ENCODE measurements at regions not wholly inside any gene's neighbourhood (a gene's known extent, or its start where the extent isn't known, plus 50 kb on each side); places are given as distances from the start of the nearest gene placed in this dataset.
"Not testable (repeated sequence)": the region's sequence is repeated elsewhere in the genome, so short reads cannot be mapped to it uniquely, and the experiment has no call there.

DNA sequence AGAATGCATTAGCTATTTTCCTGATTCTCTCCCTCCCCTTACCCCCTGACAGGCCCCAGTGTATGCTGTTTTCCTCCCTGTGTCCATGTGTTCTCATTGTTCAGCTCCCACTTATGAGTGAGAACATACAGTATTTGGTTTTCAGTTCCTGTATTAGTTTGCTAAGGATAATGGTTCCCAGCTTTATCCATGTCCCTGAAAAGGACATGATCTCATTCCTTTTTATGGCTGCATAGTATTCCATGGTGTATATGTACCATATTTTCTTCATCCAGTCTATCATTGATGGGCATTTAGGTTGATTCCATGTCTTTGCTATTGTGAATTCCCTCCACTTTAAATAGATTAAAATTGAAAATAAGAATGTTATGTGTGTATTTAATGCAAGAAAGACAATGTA, 89.9 kb upstream of the CREB1 start:
- DNase-seq (ENCODE audit: low read depth in 1 of 2, low spot score in 1 of 2), result not testable (repeated sequence)

DNA sequence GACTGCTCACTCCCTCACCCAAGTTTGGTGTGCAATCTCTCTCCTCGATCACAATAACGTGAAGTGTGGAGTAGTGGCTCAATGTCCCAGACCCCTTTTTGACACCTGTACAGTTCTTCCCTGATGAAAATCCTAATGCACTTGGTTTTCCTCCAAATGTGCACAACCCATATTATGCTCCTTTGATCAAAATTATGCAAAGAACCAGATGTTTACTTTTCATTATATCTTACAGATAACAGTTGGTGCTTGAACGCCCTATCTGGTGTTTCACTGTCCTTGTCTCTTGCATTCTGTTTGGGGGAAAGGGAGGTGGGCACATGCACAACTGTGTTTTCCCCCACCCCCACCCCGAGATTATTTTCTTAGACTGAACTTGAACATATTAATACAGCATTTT, 85.0 kb upstream of the CREB1 start:
- DNase-seq (ENCODE audit: low read depth in 1 of 2, low spot score in 1 of 2), result no peak

DNA sequence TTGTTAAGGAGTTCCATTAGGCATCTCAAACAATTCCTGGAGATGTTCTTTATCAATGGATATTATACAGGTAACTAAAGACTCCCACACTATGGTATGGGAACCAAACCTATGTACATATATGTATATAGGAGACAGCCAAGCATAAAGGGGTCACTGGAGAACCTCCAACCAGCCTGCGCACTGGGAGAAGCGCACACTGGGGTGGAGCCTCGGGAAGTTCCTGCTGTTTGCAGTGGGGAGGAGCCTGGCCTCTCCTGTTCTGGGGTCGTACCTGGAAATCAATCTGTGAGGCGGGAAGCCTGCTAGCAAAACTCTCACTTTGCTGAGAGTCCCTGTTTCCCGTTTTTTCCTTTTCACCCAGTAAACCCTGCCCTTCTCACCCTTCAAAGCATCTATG, 83.1 kb upstream of the CREB1 start:
- no peak for DNase-seq (ENCODE audit: low read depth in 1 of 2, low spot score in 1 of 2)

DNA sequence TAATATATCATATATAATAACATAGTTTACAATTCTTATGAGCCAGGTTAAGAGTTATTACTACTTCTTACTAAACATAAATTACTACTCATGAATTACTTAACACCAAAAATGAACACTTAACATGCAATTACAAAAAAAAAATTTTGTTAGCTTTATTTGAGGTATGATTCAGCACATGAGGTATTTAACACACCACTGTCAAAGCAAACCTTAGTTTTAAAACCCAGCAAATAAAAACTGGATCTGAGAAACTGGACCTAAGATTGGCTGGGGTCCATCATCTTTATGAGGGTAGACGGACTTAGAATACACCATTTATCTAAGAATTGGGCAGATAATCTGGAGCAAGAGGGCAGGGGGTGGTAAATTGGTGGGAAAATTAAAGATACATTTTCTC, 81.8 kb upstream of the CREB1 start:
- no peak for DNase-seq (ENCODE audit: low read depth in 1 of 2, low spot score in 1 of 2)

DNA sequence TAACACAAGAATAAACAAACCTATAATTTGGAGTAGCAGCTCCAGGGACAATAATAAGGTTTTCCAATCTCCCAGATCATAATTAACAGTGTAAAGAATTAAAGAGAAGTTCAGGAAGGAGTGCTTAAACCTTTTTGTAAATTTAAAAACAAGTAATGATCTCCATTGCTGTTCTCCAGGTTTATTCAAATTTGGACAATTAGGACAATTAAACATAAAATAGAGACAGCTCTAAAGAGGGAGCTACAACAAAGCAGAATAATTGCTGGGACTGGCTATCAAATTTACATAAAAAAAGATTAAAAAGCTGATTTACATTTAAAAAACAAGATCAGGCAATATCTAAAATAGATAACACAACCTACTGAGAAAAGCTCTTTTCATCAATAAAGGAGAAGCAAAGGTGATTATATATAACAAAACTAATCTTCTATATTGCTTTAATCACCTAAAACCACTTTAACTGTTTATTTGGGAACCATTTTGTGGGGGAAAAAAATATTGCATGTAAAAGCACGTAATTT, 80.1 kb upstream of the CREB1 start:
- no peak for DNase-seq (ENCODE audit: low read depth in 1 of 2, low spot score in 1 of 2)

DNA sequence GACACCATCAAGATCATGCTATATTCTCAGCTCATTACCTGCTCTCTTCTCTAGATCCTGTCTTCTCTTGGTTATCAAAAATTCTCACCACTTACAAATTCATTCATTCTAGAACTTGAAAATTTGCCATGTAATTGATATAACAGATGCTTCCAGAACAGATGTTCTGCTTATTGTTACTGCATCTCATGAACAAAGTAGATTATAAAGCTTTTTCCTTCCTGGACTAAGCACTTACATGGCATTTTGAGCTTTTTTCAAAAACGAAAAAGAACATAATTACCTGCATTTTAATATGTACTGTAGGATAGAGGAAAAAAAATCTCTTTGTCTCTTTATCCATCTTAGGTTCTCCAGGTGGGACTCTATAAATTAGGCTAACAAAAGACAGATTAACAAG, 79.6 kb upstream of the CREB1 start:
- DNase-seq (ENCODE audit: low read depth in 1 of 2, low spot score in 1 of 2), result no peak

DNA sequence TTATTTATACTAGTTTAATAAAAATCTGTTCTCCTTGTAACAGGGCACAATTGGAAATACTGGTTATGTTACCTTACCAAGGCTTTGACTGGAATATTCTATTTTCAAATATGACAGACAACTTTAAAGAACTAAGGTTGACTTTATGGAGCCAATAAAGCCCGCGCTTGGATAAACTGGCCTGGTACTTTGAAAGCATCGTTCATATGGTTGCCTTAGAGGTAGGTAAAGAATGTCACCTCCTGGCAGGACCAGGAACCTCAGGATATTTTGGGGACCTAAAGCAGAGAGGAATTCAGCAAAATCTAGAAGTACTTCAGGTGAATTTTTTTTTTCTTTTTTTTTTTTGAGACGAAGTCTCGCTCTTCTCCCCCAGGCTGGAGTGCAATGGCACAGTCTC, 71.2 kb upstream of the CREB1 start:
- DNase-seq (ENCODE audit: low read depth in 1 of 2, low spot score in 1 of 2), result no peak

DNA sequence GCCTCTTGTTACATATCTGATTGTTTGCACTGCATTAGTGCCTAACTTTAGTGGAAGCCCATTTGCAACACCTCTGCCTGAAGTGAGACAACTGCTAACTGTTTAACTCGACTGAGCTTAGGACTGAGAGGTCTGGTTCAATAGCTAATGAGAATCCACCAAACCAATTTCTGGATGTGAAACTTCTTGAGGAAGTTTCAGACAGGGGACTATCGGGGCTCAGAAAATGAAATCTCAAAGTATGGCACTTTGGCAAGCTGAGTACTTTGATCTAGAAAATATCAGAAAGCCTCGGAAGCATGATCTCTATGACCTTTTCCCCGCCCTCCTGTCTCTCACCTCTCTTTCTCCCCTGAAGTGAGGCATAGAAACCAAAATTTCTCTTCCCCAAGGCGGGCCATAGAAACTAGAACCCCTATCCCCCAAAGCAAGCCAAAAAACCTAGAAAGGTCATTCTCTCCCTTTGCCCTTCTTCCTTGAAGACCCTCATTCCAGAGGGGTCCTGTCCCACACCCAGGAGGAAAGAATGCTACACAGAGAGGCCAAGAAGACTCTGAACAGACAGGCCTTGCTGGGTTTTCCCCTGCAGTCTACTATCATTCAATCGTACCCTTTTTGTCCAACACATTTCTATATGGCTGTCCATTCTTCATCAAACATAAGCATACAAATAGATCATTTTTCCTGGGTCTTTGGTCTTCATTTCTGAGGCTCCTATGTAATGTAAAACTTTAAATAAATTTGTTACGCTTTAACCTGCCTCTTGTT, 69.6 kb upstream of the CREB1 start:
- DNase-seq (ENCODE audit: low read depth in 1 of 2, low spot score in 1 of 2), result no peak

DNA sequence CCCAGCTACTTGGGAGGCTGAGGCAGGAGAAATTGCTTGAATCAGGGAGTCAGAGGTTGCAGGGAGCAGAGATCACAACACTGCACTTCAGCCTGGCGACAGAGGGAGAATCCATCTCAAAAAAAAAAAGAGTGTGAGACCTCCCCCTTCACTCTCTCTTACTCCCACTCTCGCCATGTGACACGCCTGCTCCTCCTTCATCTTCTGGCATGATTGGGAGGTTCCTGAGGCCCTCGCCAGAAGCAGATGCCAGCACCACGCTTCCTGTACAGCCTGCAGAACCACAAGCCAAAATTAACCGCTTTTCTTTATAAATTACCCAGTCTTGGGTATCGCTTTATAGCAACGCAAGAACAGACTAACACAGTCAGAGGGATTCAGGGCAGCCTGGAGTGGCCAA, 66.3 kb upstream of the CREB1 start:
- DNase-seq (ENCODE audit: low read depth in 1 of 2, low spot score in 1 of 2), result no peak

DNA sequence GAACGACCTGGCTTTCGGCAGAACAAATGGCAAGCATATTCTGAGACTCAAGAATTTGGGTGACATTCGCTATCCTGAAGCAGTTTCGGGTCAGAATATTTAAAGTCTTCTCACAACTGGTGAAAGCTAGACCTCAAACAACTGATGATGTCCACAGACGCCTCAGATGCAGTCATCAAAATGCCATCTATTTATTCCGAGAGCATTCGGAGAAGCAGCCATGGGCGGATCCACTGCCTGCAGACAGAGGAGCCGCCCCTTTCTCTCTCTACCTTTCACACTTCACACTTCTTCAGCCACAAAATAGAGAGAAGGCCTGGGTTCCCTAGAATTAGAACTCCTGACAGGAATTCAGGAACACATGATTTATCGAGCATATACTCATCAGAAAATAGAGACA, 65.8 kb upstream of the CREB1 start:
- no peak for DNase-seq (ENCODE audit: low read depth in 1 of 2, low spot score in 1 of 2)

DNA sequence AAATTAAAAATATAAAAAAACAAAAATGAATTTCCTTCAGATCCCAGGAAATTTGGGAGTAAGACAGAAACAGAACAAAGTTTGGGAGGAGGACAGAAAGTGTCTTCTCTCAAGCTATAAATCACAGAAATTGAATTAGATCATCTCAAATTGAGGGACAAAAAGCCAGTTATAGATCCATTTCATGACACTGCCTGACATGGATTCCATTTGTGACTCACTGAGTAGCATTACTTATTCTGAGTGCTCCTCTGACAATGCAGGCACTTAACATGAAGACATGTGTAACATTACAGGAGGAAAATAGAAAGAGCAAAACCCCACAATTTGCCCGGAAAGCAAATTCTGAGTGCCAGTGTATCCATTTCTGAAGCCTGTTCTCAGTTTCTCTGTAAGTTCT, 63.9 kb upstream of the CREB1 start:
- no peak for DNase-seq (ENCODE audit: low read depth in 1 of 2, low spot score in 1 of 2)

DNA sequence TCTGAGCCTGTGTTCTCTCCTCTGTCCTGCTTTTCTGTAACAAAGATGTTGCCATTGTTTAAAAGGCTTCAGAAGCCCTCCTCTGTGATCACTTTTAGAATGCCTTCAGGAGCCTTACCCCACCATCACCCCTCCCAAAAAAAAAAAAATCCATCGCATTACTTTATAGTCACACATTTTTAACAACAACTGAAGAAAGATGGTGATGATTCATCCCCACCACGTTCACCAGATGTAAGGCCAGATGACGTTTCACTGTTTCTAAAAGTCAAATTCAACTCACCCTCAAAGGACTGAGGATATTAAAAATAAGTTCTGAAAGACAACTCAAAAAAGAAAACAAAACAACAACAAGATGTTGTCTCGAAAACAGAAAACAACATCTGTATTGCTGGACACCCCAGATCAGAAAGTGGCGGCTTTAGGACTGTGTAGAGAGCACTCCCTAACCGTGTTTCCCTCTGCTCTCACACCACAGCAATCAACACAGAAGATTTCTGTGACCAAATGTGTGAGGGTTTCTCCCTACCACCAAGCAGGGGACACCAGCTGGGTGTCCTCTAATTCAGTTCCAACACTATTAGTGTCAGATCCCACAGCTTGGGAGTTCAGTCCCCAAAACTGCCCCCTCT, 61.9 kb upstream of the CREB1 start:
- DNase-seq (ENCODE audit: low read depth in 1 of 2, low spot score in 1 of 2), result no peak

DNA sequence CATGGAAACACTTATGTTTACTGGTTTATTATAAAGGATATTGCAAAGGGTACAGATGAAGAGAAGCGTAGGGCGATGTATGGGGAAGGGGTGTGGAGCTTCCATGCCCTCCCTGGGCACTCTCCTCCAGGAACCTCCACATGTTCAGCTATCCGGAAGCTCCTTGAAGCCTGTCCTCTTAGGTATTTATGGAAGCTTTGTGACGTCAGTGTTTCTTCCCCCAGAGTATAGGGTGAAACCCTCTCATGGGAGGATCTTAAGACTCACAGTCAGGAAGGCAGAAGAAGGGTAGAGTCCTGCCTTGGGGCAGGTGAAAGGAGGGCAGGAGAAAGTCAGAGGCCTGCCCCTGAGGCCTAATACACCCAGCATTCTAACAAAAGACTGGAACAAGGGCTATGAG, 61.3 kb upstream of the CREB1 start:
- no peak for DNase-seq (ENCODE audit: low read depth in 1 of 2, low spot score in 1 of 2)

DNA sequence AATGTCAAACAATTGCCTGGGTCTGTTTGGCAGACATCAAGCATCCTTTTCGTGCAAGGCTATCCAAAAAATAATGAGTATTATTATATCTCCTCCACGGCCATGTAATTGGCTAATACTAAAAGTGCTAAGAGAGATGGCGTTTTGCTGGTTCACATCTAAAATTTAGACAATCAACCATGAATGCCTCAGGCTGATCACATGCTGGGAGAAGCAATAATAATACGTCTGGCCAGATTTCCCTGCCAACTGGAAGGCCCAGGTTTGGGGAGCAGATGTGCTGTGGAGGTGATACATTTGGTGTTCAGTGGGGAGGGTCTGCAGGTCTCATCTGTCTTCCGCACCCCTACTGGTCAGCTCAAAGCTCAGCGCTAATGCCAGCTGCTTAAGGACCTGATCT, 60.3 kb upstream of the CREB1 start:
- no peak for DNase-seq (ENCODE audit: low read depth in 1 of 2, low spot score in 1 of 2)

DNA sequence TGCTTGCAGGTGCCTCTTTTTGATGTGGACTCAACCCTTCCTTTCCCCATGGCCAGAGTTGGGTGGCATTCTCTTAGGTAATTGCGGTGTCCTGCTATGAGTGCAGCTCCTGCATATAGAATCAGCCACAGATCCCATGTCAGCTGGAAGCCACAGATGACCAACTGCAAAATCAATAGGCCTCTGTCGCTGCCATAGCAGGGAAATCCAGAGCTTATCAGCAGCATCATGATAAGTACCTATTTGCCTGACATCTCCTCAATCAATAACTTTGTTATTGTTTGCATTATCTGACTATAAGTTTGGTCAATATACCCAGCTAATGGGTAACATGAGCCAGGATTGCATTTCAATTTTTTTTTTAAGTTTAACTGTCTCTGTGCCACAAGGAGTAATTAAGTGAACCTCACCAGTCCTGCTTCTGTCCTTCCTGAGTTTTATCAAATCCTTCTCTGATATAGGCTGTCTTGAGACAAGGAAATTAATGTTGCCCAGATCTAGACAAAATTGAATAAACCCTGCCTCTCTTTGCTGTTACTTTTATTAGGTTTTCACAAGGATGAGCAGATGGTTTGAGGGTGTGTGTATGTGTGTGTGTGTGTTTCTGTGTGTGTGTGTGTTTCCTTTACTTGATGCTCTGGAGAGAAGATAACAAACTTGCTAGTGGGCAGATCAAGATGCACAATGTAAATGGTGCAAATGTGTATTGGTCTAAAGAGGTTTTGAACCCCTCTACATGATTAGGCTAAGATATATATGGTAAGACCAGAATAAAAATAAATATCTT, 59.6 kb upstream of the CREB1 start:
- no peak for DNase-seq (ENCODE audit: low read depth in 1 of 2, low spot score in 1 of 2)

DNA sequence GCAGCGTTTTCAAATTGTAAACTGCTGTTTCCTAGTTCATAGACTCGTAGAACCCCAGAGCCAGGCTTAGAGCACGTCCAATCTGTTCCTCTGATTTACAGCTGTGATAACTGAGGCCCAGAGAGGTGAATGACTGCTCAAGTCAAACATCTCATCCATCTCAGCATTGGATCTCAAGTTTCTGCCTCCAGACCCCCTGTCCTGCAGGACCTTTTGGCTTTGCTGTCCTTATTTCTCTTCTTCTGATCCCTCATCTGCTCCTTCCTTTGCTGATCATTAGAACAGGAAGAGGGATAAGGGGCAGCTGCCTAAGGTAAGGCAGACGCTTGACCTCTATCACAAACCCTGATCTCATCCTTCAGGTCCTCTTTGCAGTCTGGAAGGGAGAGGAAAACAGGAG, 58.5 kb upstream of the CREB1 start:
- DNase-seq (ENCODE audit: low read depth in 1 of 2, low spot score in 1 of 2), result no peak

DNA sequence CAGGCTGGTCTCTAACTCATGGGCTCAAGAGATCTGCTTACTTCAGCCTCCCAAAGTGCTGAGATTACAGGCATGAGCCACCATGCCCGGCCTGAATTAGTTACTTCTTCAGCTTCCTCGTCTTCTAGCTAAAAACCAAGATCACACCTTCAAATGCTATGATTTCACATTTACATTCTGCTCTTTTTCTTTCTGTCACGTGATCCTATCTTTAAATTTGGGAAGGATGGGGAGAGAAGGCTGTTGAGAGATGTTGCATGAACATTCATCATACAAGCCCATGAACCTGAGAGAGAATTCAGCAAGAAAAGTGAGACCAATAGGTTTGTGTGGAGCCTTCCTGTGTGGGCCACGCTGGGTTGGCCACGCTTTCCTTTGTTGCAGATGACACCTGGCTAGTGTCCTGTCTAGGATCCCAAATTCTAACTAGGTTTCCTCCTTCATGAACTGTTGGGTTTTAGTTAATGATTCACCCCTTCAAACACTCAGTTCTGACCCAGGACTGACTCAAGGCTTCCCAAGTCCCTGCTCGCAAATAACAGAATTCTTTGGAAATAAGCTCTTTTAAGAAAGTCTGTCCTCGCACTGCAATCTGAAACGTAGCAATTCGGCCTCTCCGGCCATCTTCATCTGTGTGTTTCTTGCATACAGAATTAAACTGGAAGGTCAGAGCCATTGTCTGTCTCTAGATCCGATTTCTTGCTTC, 57.3 kb upstream of the CREB1 start:
- DNase-seq (ENCODE audit: low read depth in 1 of 2, low spot score in 1 of 2), result no peak

DNA sequence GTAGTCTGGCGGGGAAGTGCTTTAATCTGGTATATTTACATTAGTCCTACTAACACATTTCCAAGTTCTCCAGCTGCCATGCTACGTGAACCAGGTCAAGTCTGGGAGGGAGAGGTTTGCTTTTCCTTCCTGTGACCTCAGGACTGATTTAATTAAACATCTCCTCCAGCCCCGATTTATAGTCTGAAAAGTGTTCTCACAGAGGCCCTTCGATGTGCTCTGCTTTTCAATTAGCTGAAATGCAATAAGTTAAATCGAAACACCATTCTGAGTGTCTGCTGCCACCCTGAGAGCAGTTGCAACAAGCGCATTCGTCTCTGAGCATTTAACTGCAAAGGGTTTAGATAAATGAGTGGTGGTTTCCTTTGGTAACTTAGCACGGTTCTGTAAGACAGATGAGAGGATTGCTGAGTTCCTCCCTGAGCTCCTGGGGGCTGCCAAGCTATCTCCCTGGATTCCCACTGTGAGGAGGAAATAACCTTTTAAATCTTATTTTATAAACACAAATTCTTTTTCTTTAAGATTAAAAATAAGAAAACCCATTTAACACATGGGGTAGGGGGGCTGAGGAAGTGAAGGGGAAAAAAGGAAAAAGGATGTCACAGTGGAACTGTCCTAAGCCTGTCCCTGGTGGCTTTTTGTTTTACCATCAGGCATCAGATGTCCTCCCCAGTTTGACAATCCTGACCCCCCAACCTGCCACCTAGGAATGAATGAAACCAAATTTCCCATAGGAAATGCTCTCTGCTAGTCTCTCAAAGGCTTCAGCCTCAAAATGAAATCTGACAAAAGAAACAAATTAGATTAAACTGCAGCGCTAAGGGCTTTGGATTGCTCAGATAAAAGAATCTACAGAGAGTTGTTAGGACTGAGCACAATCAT, 56.5 kb upstream of the CREB1 start:
- DNase-seq (ENCODE audit: low read depth in 1 of 2, low spot score in 1 of 2), result no peak

DNA sequence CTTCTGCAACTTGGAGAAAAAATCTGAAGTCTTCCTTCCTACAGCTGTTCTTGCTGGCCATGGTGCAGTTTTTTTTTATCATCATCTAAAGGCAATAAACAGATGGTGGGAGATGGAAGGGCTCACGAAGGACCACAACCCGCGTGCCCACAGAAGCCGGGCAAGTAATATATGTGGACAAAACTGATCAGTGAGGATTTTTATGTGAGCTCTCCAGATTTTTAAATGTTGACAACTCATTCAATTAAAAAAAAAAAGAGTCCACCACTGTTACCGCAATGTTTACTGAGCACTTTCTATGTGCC, 55.9 kb upstream of the CREB1 start:
- no peak for DNase-seq (ENCODE audit: low read depth in 1 of 2, low spot score in 1 of 2)

DNA sequence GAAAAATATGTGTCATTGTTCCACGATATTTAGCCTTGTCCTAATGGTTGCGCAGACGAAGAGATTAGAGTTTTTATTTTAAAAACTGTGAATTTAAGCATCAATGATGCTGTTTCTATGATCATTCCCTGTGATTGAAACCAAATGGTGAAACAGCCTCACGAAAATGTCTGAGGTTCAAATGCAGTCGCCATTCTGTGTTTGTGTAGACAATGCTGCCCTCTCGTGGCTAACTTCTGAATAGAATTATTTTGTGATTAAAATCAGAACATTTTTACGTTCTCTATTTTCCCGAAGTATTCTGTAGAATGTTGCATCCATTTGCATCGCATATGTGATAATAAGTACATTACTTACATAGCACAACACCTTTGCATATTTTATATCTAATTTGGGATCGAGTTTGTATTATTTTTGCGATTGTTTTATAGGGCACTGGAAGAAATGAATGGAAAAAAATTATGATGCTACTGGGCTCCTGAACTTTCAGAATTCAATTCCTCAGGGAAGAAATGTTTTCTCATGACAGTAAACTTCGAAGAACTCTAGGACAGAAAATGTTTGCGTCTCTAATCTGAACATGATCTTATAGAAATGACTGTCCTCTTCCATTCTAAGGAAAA, 54.8 kb upstream of the CREB1 start:
- no peak for DNase-seq (ENCODE audit: low read depth in 1 of 2, low spot score in 1 of 2)
